HG02571 (cell line): ENCODE measurements at regions not wholly inside any gene's neighbourhood (a gene's known extent, or its start where the extent isn't known, plus 50 kb on each side); places are given as distances from the start of the nearest gene placed in this dataset.

Experiments
- ATAC-seq: cut with Tn5 transposase; IDR thresholded peaks from one replicate; pipeline ENCODE4 v1.9.1; 2021; ENCODE audit warnings: mild to moderate bottlenecking, moderate library complexity; ENCODE audit not compliant: unreplicated experiment

GRCh38 chr15:58294681-58295254, 137.0 kb upstream of the LIPC start:
- ATAC-seq, result no peak

GRCh38 chr15:58295637-58296215, 136.1 kb upstream of the LIPC start:
- ATAC-seq, result no peak

GRCh38 chr15:58296276-58296675, 135.5 kb upstream of the LIPC start:
- ATAC-seq, result no peak

- ATAC-seq, result no peak
Measured at GRCh38 chr15:58297639-58298038, 134.2 kb upstream of the LIPC start.

- no peak for ATAC-seq
Measured at GRCh38 chr15:58298879-58299850, 132.6 kb upstream of the LIPC start.

GRCh38 chr15:58302832-58303231, 129.0 kb upstream of the LIPC start:
- no peak for ATAC-seq

- ATAC-seq, result no peak
Measured at GRCh38 chr15:58303236-58303635, 128.6 kb upstream of the LIPC start.

- no peak for ATAC-seq
Measured at GRCh38 chr15:58306591-58307312, 125.0 kb upstream of the LIPC start.

- no peak for ATAC-seq
Measured at GRCh38 chr15:58307313-58307961, 124.4 kb upstream of the LIPC start.

GRCh38 chr15:58308742-58309355, 122.9 kb upstream of the LIPC start:
- ATAC-seq, result no peak

GRCh38 chr15:58309963-58310928, 121.5 kb upstream of the LIPC start:
- no peak for ATAC-seq

GRCh38 chr15:58311556-58311955, 120.2 kb upstream of the LIPC start:
- no peak for ATAC-seq

GRCh38 chr15:58312031-58312430, 119.8 kb upstream of the LIPC start:
- ATAC-seq, result no peak

GRCh38 chr15:58313304-58313703, 118.5 kb upstream of the LIPC start:
- ATAC-seq, result no peak

- no peak for ATAC-seq
Measured at GRCh38 chr15:58313810-58314592, 117.8 kb upstream of the LIPC start.

GRCh38 chr15:58314593-58315216, 117.1 kb upstream of the LIPC start:
- ATAC-seq, result no peak

GRCh38 chr15:58318517-58318916, 113.3 kb upstream of the LIPC start:
- no peak for ATAC-seq

- no peak for ATAC-seq
Measured at GRCh38 chr15:58321034-58321433, 110.8 kb upstream of the LIPC start.
